GM12864 (cell line): ENCODE measurements at regions not wholly inside any gene's neighbourhood (a gene's known extent, or its start where the extent isn't known, plus 50 kb on each side); places are given as distances from the start of the nearest gene placed in this dataset.

Experiments
- DNase-seq: peaks from one replicate; pipeline ENCODE4 v3.0.0-alpha.2; 2011; ENCODE audit warnings: low read depth
- H3K4me3 ChIP-seq: 2 replicates; pipeline ENCODE4 v1.5.1; 2011; ENCODE audit warnings: mild to moderate bottlenecking, low read depth, low read length, control low read depth
- CTCF ChIP-seq: IDR thresholded peaks from 2 replicates; pipeline ENCODE4 v1.5.1; 2011; ENCODE audit warnings: low read depth, mild to moderate bottlenecking, moderate library complexity, low read length, control low read depth, inconsistent platforms; ENCODE audit errors: missing control alignments

DNA sequence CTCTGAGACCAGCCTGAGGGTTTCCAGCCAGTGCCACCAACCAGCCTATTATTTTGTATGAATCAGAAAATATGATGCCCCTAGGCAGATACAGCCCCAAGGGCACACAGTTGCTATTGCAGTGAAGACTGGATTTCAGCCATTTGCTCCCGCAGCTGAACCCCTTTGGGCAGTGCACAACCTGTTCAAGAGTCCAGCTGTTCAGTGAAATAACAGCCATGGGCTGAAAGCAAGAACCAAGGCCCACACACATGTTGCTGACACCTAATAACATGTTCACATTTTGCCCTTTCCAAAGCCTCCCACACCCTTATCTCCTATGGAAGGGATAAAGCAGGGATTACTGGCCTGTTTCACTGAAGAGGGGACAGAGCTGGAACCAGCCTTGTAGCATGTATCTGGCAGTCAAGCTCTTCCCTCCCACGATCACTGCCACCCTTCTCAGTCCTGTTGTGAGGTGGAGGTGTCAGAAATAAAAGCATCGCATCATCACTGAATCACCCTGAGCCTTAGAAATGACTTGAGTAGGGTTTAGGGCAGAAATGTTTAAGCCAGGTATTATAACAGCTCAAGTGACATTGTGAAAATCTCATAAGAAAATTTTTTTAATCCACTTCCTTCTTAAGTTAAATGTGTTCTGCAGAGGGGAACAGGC is 137.1 kb upstream of the FSTL4 start:
- no peak for TF ChIP-seq CTCF
- no peak for DNase-seq
- H3K4me3 ChIP-seq = no peak overlapping the region

GRCh38 chr5:133746834-133747233 is 134.5 kb upstream of the FSTL4 start:
- peak; percentile 53 for TF ChIP-seq CTCF
- DNase-seq = no peak
- H3K4me3 ChIP-seq = no peak overlapping the region

DNA sequence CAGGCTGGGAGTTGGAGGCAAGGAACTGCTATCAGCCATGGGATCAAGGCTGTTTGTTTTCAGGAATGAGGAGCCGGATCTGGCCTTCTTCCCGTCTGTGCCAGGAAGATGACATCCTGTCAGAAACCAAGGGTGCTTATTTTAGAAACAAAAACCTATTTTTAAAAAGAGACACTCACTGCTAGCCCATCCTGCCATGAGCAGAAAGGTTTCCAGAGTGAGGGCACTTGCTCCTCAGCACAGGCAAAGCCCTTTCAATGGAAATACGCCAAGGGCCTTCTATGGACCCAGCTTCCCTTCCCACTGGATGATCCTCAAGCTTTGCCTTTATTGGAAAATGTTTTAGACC is 132.6 kb upstream of the FSTL4 start:
- DNase-seq = no peak
- TF ChIP-seq CTCF = no peak
- H3K4me3 ChIP-seq = no peak overlapping the region

GRCh38 chr5:133744051-133744959 is 132.0 kb upstream of the FSTL4 start:
- no peak for TF ChIP-seq CTCF
- DNase-seq = no peak
- H3K4me3 ChIP-seq = no peak overlapping the region

- no peak for TF ChIP-seq CTCF
- no peak overlapping the region for H3K4me3 ChIP-seq
- DNase-seq = no peak
Observed at GRCh38 chr5:133742431-133742988, 130.2 kb upstream of the FSTL4 start.

DNA sequence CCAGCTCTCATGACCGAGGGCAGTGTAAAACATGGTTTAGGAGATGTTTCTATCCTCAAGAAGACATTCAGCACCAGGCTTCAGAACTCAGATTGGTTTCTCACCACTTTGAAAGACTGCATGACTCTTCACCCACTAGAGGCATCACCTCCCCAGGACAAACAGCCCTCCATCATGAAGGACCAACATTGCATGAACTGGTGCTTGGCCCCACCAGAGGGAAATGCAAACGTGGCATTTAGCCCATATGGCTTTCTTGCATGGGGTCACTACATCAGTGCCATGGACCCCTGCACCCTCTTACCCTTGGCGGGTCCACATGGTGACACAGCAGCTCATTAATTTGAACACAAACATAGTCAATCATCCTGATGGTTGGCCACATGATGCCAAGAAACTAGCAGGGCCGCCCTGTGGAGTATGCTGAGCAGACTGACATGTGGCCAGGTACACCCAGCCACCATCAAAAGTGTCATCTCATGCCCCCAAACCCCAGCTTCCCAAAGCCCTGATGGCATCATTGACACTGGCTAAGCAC is 129.5 kb upstream of the FSTL4 start:
- no peak for DNase-seq
- no peak for TF ChIP-seq CTCF
- H3K4me3 ChIP-seq = no peak overlapping the region
